Trophoblast cell (in vitro differentiated cells and primary cell): ENCODE measurements at regions not wholly inside any gene's neighbourhood (a gene's known extent, or its start where the extent isn't known, plus 50 kb on each side); places are given as distances from the start of the nearest gene placed in this dataset.
"Not testable (repeated sequence)": the region's sequence is repeated elsewhere in the genome, so short reads cannot be mapped to it uniquely, and the experiment has no call there.

Experiments used
- DNase-seq, 2 donors: peaks; one replicate each; pipeline ENCODE4 v3.0.0-alpha.2; 2016
- H2AFZ ChIP-seq: 2 replicates; pipeline ENCODE4 v1.6.1; 2013; ENCODE audit warnings: low read length, moderate library complexity, mild to moderate bottlenecking; ENCODE audit not compliant: insufficient read depth, poor library complexity
- H2AK5ac ChIP-seq: 2 replicates; pipeline ENCODE4 v1.6.1; 2013; ENCODE audit warnings: mild to moderate bottlenecking, low read length
- H2BK120ac ChIP-seq: 2 replicates; pipeline ENCODE4 v1.6.1; 2013; ENCODE audit warnings: low read length, mild to moderate bottlenecking, moderate library complexity; ENCODE audit not compliant: insufficient read depth, poor library complexity
- H2BK12ac ChIP-seq: 2 replicates; pipeline ENCODE4 v1.6.1; 2013; ENCODE audit warnings: mild to moderate bottlenecking, low read length, moderate library complexity
- H2BK5ac ChIP-seq: 2 replicates; pipeline ENCODE4 v1.6.1; 2013; ENCODE audit warnings: low read length, low read depth, moderate library complexity, mild to moderate bottlenecking; ENCODE audit not compliant: poor library complexity
- H3K14ac ChIP-seq: 2 replicates; pipeline ENCODE4 v1.6.1; 2013; ENCODE audit warnings: mild to moderate bottlenecking, low read length
- H3K18ac ChIP-seq: 2 replicates; pipeline ENCODE4 v1.6.1; 2013; ENCODE audit warnings: mild to moderate bottlenecking, low read length
- H3K23ac ChIP-seq: 2 replicates; pipeline ENCODE4 v1.6.1; 2013; ENCODE audit warnings: low read length
- H3K27ac ChIP-seq: 2 replicates; pipeline ENCODE4 v1.5.1; 2013; ENCODE audit warnings: low read depth, mild to moderate bottlenecking, inconsistent platforms, low read length, moderate library complexity
- H3K27me3 ChIP-seq: 2 replicates; pipeline ENCODE4 v1.6.1; 2013; ENCODE audit warnings: inconsistent platforms, mild to moderate bottlenecking, low read length, moderate library complexity; ENCODE audit not compliant: insufficient read depth
- H3K36me3 ChIP-seq, 2 experiments: 1 replicate in 1 of 2; 2 replicates in 1 of 2; pipeline ENCODE4 v1.6.1; 2013; ENCODE audit warnings: low read length in 2 of 2, mild to moderate bottlenecking in 2 of 2, moderate library complexity in 1 of 2; ENCODE audit not compliant: insufficient read depth in 2 of 2, control insufficient read depth in 1 of 2
- H3K4ac ChIP-seq: 2 replicates; pipeline ENCODE4 v1.6.1; 2013; ENCODE audit warnings: low read depth, mild to moderate bottlenecking, low read length, moderate library complexity
- H3K4me1 ChIP-seq, 2 experiments: 1 replicate in 1 of 2; 2 replicates in 1 of 2; pipeline ENCODE4 v1.6.1; 2013; ENCODE audit warnings: low read length in 2 of 2, mild to moderate bottlenecking in 2 of 2, moderate library complexity in 1 of 2; ENCODE audit not compliant: insufficient read depth in 2 of 2, control insufficient read depth in 1 of 2
- H3K4me2 ChIP-seq: 2 replicates; pipeline ENCODE4 v1.6.1; 2013; ENCODE audit warnings: inconsistent platforms, mild to moderate bottlenecking, low read length, moderate library complexity
- H3K4me3 ChIP-seq: 2 replicates; pipeline ENCODE4 v1.5.1; 2013; ENCODE audit warnings: mild to moderate bottlenecking, low read depth, low read length, inconsistent platforms
- H3K79me1 ChIP-seq: one replicate; pipeline ENCODE4 v1.6.1; 2013; ENCODE audit warnings: low read length
- H3K79me2 ChIP-seq: 2 replicates; pipeline ENCODE4 v1.6.1; 2013; ENCODE audit warnings: low read length, mild to moderate bottlenecking; ENCODE audit not compliant: control insufficient read depth, insufficient read depth, poor library complexity
- H3K9ac ChIP-seq: 2 replicates; pipeline ENCODE4 v1.6.1; 2013; ENCODE audit warnings: mild to moderate bottlenecking, low read length
- H3K9me3 ChIP-seq: 2 replicates; pipeline ENCODE4 v1.6.1; 2013; ENCODE audit warnings: low read depth, mild to moderate bottlenecking, control low read depth, inconsistent platforms, low read length; ENCODE audit not compliant: insufficient read depth
- H4K12ac ChIP-seq: 2 replicates; pipeline ENCODE4 v1.6.1; 2013; ENCODE audit warnings: low read depth, mild to moderate bottlenecking, low read length, moderate library complexity
- H4K8ac ChIP-seq: 2 replicates; pipeline ENCODE4 v1.6.1; 2013; ENCODE audit warnings: low read depth, mild to moderate bottlenecking, low read length, moderate library complexity
- H4K91ac ChIP-seq: one replicate; pipeline ENCODE4 v1.6.1; 2013; ENCODE audit warnings: low read depth, mild to moderate bottlenecking, low read length, moderate library complexity
- WGBS: extraction: QIAGEN DNeasy Blood & Tissue Kit; methylation state at CpG from one replicate; pipeline ENCODE4 v1.1.7; 2013; ENCODE audit warnings: missing lambda C conversion rate; ENCODE audit not compliant: insufficient read length, insufficient coverage; ENCODE audit errors: extremely low coverage; 5-methylcytosine and 5-hydroxymethylcytosine counted together

- Histone ChIP-seq H4K8ac (no peak overlapping the region), H4K91ac (no peak overlapping the region), H3K14ac (no peak overlapping the region), H3K9me3 (no peaks in the 10 kb centered on the region), H2BK5ac (no peak overlapping the region), H3K9ac (no peak overlapping the region), H4K12ac (no peak overlapping the region), H2BK120ac (no peak overlapping the region), H2BK12ac (no peak overlapping the region), H3K23ac (no peak overlapping the region), H3K27me3 (no peaks in the 10 kb centered on the region), H3K4me3 (no peak overlapping the region), H3K27ac (no peak overlapping the region), H3K4ac (no peak overlapping the region), H3K4me1 (no peaks in the 10 kb centered on the region), H3K36me3 (no peaks in the 10 kb centered on the region), H2AFZ (no peak overlapping the region), H3K18ac (no peak overlapping the region), H3K79me1 (no peaks in the 10 kb centered on the region), H2AK5ac (no peak overlapping the region), H3K4me2 (no peak overlapping the region), H3K79me2 (no peaks in the 10 kb centered on the region)
- WGBS: no CpG with 5 or more reads among the region's 1 CpG
- DNase-seq: no peak
These were observed 458.4 kb upstream of the CCDC179 start for GRCh38 chr11:23318670-23319069.

GRCh38 chr11:23320131-23320530 is 459.9 kb upstream of the CCDC179 start:
- H3K9ac ChIP-seq: no peak overlapping the region
- no peak overlapping the region for H4K8ac ChIP-seq
- no peak overlapping the region for H3K4me3 ChIP-seq
- no peak overlapping the region for H2BK12ac ChIP-seq
- no peak overlapping the region for H3K4me2 ChIP-seq
- H3K36me3 ChIP-seq: no peaks in the 10 kb centered on the region
- no peak overlapping the region for H2BK120ac ChIP-seq
- H2AFZ ChIP-seq: no peak overlapping the region
- H3K79me2 ChIP-seq: no peaks in the 10 kb centered on the region
- no peak for DNase-seq
- H3K4ac ChIP-seq: no peak overlapping the region
- no peak overlapping the region for H3K23ac ChIP-seq
- H2BK5ac ChIP-seq: no peak overlapping the region
- H2AK5ac ChIP-seq: no peak overlapping the region
- no peak overlapping the region for H4K12ac ChIP-seq
- H4K91ac ChIP-seq: no peak overlapping the region
- no peaks in the 10 kb centered on the region for H3K27me3 ChIP-seq
- no peaks in the 10 kb centered on the region for H3K4me1 ChIP-seq
- no peak overlapping the region for H3K27ac ChIP-seq
- no peaks in the 10 kb centered on the region for H3K79me1 ChIP-seq
- H3K14ac ChIP-seq: no peak overlapping the region
- H3K9me3 ChIP-seq: no peaks in the 10 kb centered on the region
- H3K18ac ChIP-seq: no peak overlapping the region

- H3K4me2 ChIP-seq, H3K27ac ChIP-seq, H2BK12ac ChIP-seq, H3K4me1 ChIP-seq, H2AFZ ChIP-seq, H3K9me3 ChIP-seq, H3K79me2 ChIP-seq, H2BK5ac ChIP-seq, H2BK120ac ChIP-seq, H3K36me3 ChIP-seq, H3K79me1 ChIP-seq, H3K9ac ChIP-seq, H3K18ac ChIP-seq, H3K27me3 ChIP-seq, H3K4me3 ChIP-seq, H3K4ac ChIP-seq, H4K12ac ChIP-seq, H4K8ac ChIP-seq, DNase-seq, H3K23ac ChIP-seq, H2AK5ac ChIP-seq, H3K14ac ChIP-seq, H4K91ac ChIP-seq: not testable (repeated sequence)
- WGBS: no CpG with 5 or more reads among the region's 6 CpGs
These were observed 475.3 kb upstream of the CCDC179 start for GRCh38 chr11:23335586-23335985.

DNA sequence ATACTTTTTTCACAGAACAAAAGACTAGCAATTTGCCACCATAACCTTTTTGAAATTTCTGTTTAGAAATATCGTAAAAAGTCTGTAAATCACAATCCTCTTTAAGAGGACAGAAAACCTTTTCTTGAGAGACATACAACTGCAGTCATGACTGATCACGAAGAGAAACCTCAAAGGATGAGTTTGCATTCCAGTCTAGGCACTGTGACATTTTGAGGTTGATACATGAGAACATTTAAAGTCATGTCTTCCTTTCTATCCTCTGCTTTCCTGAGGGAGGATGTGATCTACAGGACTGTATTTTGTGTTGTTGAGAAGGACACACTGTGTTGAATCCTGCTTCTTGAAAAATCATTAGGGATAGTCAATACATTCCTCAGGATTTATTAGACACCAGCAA is 476.7 kb upstream of the CCDC179 start:
- Histone ChIP-seq H2AK5ac (no peak overlapping the region), H2BK120ac (no peak overlapping the region), H3K9me3 (no peaks in the 10 kb centered on the region), H3K18ac (no peak overlapping the region), H3K4me3 (no peak overlapping the region), H4K12ac (no peak overlapping the region), H3K27me3 (no peaks in the 10 kb centered on the region), H2BK5ac (no peak overlapping the region), H3K4me2 (no peak overlapping the region), H4K8ac (no peak overlapping the region), H3K4me1 (no peaks in the 10 kb centered on the region), H3K9ac (no peak overlapping the region), H3K79me2 (no peaks in the 10 kb centered on the region), H3K23ac (no peak overlapping the region), H3K14ac (no peak overlapping the region), H2AFZ (no peak overlapping the region), H3K4ac (no peak overlapping the region), H4K91ac (no peak overlapping the region), H3K36me3 (no peaks in the 10 kb centered on the region), H3K79me1 (no peaks in the 10 kb centered on the region), H2BK12ac (no peak overlapping the region), H3K27ac (no peak overlapping the region)
- no peak for DNase-seq
- no CpG with 5 or more reads among the region's 2 CpGs for WGBS

DNA sequence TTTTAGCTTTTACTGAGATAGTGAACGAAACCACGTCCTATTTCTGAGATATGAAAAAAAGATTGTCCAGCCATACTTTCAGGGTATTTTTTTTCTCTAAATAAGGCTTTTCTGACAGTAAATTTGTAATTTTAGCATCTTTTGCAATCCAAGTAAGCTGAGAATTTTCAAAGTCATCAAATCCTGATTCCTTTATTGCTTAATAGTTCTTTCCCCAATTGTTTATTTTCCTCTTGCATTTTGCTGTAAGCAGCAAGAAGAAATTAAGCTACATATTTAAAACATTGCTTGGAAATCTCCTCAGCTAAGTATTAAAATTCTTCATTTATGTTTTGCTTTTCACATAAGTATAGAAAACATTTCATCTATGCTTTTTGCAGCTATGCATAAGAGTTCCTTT is 493.3 kb upstream of the CCDC179 start:
- no peak overlapping the region for H2BK120ac ChIP-seq
- DNase-seq: no peak
- H4K91ac ChIP-seq: no peak overlapping the region
- H3K4me3 ChIP-seq: no peak overlapping the region
- no peak overlapping the region for H3K14ac ChIP-seq
- H3K23ac ChIP-seq: no peak overlapping the region
- no peak overlapping the region for H3K18ac ChIP-seq
- WGBS: no CpG with 5 or more reads among the region's 2 CpGs
- no peaks in the 10 kb centered on the region for H3K79me1 ChIP-seq
- H3K4me1 ChIP-seq: no peaks in the 10 kb centered on the region
- no peak overlapping the region for H3K9ac ChIP-seq
- H3K79me2 ChIP-seq: no peaks in the 10 kb centered on the region
- no peaks in the 10 kb centered on the region for H3K36me3 ChIP-seq
- no peak overlapping the region for H3K27ac ChIP-seq
- no peak overlapping the region for H4K12ac ChIP-seq
- no peak overlapping the region for H2BK12ac ChIP-seq
- no peak overlapping the region for H2AFZ ChIP-seq
- no peak overlapping the region for H3K4ac ChIP-seq
- no peak overlapping the region for H4K8ac ChIP-seq
- no peaks in the 10 kb centered on the region for H3K9me3 ChIP-seq
- H3K4me2 ChIP-seq: no peak overlapping the region
- H2BK5ac ChIP-seq: no peak overlapping the region
- H2AK5ac ChIP-seq: no peak overlapping the region
- no peaks in the 10 kb centered on the region for H3K27me3 ChIP-seq
